ENCODE measurements at regions not wholly inside any gene's neighbourhood (a gene's known extent, or its start where the extent isn't known, plus 50 kb on each side); places are given as distances from the start of the nearest gene placed in this dataset.

DNA sequence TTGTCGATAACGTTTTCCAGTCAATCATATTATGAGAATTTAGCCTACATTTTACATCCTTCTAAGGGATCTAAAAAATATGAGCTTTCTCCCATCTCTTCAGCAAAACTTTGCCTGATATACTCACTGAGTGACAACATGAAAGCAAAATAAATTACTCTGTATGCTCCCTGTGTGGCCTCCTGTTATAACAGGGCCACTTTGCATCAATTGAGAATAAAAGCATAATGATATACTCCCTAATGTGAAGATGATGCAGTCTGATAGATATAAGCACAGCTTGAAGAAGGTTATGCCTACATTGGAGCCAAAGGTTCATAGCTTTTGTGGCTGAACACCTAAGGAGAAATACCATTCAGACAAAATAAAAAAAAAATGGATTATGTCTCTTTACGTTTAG, 561.3 kb upstream of the ZNF717 start:
- no peak for DNase-seq (ENCODE audit: low read depth)

DNA sequence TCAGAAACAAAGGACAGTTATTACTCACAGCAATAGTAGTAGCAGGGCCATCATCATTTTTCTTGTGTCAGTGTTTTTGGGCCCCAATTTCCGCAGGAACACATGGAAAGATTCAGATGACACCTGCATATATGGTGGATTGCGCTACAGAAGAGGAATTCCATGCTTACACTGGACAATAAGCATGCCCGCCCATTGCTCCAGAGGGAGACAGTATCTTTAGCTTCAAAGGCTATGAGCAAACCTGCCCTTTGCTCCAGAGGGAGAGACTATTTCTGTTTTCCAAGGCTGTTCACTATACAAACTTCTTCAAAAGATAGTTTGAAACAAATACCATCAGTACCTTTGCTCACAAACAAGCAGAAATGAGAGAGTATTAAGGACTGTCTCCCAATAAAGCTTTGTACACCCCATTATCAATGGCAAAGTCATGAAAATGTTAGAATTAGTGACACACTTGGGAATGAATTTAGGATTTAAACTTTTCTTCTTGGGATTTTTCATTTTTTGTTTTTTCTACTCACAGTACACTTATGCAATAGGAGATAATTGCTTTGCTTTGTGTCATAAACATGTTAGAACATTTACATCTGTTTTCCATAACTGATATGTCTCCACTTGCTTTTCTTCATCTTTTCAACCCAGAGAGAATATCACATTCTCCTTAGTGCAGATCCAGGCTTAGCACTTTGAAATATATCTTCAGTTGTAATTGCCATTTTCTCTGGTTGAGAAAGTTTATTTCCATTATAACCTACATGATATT, 564.5 kb upstream of the ZNF717 start:
- no peak for DNase-seq (ENCODE audit: low read depth)

DNA sequence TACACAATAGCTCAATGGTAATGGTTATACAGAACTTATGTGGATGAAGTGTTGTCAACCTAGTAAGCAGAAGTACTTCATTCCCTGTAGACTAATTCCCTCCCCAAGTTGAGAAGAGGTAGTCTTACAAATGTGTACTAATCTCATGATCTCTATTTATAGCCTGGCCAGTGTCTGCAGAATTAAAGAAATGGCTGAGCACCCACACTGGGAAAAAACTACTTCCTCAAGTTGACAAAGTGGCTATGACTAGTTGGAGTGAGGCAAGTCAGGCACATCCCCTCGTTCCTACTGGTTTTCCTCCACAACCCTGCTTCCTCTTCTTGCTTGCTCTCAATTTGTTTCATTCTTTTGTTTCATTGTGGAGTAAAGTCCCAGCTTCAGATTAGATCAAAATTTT, 566.7 kb upstream of the ZNF717 start:
- no peak for DNase-seq (ENCODE audit: low read depth)

DNA sequence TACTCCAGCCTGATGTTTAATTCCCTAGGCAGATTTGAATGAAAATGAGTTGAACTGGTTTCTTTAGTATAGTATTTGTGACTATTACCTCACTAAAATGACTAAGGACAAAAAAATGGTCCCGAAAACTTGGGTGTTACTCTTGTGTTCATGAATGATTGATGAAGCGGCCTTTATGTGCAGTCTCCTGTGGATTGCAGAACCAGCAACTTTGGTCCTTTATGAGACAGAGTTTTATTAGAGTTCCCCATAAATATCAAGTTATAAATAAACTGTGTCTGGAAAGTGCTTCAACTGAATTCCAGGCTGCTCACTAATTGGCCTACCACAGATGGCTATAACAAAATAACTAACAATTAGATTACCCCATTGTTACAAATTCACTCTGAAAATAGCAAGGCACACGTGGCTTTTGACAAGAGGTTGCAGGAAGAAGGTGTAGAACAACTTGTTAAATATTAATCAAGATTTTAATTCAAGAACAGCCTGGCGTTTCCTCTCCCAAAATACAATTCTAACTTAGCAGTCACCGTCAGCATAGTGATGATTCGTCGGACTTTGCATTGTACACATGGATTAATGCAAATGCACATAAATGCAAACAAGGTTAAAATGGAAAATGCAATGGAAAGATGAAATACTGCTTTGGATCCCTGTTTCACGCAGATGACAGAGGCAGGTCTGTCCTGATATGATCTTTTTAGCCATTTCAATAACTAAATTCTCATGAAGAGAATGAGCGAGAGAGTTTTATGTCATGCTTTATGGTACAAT, 567.3 kb upstream of the ZNF717 start:
- DNase-seq (ENCODE audit: low read depth) = no peak

DNA sequence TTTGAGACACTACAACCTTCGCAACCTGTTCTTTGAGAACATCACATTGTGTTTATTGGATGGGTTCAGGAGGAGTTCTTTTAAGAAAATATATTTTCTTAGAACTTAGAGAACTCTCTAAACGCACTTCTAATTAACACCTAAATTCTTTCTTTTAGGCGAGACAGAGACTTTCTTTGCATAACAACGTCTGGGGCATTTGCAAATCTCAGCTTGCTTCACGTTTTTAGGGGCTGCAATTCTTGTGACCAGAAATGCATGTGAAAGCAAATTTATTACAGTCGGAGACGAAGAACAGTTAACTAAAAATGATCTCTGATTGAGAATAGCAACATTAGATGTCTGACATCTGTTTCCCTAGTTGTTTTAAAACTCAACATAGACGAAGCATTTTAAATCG, 568.3 kb upstream of the ZNF717 start:
- no peak for DNase-seq (ENCODE audit: low read depth)

DNA sequence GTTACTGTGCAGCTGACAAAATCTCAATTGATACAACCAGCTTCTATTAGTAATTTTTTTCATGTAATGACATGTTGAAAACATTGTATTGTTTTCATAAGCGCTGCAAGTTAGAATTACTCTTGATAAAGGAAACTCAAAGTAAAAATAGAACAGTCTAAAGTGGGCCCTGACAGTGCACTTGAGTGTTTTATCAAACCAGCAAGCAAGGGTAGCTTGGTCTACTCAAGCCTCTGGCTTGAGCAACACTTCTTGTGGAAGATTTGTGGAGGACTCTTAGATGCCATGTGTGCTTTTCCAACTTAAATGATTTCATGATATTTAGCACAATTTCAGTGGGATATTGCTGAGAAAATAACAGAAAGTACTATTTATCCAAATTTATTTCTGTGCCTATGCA, 575.7 kb upstream of the ZNF717 start:
- no peak for DNase-seq (ENCODE audit: low read depth)

DNA sequence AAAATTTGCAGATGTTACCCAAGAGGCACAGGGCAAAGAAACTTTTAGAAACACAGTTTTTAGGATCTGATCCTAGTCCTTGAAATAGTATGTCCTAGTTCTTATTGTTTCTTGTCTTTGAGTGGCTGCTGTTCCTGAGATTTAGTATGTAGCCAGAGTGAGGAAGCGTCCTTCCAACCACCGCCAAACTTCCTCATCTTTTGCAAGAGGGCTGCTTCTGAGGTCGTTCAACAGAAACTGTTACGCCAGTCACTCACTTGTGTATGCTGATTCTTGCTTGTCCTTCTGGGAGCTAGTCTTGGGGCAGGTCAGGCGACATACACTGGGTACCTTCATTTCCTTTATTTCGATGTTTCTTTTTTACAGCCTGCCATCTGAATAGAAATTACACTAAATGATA, 577.3 kb upstream of the ZNF717 start:
- no peak for DNase-seq (ENCODE audit: low read depth)

DNA sequence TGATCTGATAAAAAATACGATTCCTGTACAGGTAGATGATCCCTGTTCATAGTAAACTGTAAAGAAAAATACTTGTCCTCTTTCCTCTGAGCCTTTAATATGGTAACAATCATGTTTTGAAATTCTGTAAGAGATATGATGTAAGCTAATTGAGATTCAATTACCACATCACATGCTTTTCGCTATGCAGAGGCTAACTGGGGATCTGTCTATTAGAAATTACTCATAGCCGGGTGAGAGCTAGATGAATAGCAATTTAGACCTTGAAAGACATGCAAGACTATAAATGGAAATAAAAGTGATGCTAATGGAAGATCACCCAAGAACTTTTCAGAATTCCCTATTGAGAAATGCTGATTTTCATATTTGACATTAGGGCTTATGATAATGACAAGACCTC, 579.9 kb upstream of the ZNF717 start:
- no peak for DNase-seq (ENCODE audit: low read depth)

DNA sequence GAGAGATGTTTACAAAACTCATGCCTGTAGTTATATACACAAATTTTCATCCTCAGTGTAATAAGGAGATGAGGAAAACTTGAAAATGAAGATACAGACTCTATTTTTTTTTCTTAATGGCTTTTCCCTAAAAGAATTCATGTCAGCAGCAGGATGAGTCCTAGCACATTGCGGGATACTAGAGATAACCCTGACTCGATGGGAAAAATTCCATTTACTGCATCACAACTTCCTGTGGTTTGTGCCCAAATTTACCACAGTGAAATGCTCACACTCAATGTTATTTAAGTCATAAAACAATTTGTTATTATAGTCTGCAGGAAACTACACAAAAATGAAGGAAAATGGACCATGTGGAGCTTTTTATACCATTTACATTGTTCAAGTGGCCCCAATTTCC, 581.9 kb upstream of the ZNF717 start:
- DNase-seq (ENCODE audit: low read depth) = peak; percentile 57

DNA sequence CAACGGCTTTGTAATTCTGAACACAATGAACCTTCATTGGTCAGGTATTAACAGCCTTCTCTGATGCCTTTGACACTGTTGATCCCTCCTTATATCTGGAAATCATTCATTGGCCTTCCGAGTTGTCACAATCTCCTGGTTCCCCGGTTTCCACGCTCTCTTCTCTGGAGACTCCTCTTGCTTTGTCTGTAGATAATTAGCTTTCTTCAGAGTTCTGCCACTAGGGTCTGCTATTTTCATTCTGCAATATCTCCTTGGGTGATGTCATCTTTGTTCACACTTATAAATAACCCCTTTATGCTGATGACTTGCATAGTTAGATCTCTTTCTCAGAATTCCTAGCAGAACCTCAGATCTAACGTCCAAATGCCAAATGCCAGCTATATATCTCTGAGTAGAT, 583.8 kb upstream of the ZNF717 start:
- DNase-seq (ENCODE audit: low read depth) = peak; percentile 20

DNA sequence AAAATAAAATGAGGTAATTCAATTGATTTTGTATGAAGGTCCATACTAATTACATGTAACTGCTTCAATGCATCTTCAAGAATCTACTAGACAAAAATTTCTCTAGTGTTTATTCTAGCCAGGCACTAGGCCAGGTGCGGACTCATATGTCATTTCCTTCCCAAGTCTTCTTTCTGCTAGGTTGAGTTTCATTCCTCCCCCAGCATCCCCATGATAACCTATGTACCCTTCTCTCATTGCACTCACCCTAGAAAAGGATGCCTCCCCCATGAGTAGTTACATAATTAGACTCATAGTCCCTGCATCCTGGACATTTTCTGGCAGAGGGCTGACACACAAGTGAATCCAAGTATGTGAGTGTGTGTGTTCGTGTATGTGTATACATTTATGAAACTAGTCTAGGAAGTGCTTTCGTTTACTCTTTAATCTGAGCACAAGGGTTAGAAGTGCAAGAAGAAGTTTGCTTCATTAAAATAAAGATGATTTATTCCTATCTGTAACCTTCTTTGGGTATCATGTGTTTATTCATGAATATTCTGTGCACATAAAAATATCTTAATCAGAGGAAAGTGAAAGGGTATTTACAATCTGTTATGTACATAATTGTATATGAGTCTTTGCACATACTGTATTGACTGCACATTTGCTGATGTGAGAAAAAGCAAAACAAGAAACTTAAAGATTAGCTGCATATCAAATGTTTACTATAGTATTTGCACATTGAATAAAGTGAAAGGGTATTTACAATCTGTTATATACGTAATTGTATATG, 585.6 kb upstream of the ZNF717 start:
- no peak for DNase-seq (ENCODE audit: low read depth)

DNA sequence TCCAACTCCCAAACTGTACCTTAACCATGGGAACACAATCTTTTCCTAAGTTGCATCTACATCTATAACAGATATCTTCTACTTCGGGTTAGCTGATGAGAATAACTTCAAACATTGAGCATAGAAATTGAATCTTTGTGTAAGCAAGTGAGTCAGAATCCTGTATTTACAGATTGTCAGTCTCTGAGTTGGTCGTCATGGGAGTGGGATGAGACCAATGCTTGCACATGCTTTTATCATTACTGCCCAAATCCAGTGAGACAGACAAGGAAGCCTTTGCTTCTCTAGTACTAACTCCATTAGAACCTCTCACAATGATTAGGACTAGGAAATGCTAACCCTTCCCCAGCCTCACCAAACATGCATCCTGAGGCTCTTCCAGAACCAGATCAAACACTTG, 587.1 kb upstream of the ZNF717 start:
- DNase-seq (ENCODE audit: low read depth) = no peak

DNA sequence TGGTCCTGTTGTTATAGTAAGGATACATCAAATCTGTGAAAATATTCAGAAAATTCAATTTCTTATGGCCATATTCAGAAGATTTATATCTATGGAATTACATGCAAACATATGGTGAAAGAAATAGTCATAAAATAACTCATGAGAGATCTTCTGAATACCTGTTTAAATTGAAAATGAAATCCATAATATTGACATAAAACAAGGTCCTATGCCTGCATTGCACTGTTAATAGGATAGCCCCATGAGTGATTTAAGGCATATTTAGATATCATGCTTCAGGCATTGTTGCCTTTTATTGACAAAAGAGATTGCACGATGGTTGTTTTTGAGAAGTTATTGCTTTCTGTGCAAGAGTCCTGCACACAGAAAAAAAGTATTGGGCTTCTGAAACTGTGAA, 591.7 kb upstream of the ZNF717 start:
- DNase-seq (ENCODE audit: low read depth) = no peak

DNA sequence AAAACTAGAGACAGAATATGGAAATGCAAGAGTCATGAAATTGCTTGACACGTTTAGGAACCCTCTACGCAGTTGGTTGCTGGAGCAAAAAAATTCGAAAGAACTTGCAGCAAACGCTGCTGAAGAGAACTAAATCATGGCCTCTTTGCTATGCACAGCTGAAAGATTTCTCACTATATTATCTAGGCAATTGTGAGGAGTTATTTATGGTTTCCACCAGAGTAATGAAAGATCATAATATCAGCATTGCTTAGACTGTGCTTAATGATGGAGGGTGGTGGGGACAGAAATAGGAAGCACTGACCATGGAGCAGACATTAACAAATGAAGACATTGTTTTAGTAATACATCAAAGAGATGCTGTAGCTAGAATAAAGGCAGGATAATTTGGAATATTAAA, 593.4 kb upstream of the ZNF717 start:
- DNase-seq (ENCODE audit: low read depth) = no peak

DNA sequence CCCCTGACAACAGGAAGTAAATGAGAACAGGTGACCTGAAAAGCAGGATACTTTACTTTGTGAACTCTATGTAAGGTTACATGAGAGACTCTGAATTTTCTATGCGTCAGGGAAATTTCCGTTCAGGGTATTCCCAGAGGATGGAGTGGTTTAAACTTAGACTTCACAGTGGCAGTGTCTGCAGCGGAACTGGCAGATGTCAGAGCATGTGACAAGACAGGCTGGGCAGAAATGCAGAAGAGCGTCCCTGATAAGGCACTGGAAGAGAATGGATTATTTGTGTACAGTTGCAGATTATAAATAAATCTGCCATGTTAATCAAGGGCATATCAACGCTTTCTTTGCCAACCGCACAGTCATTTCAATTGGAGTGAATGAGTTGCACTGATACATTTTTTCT, 598.4 kb upstream of the ZNF717 start:
- DNase-seq (ENCODE audit: low read depth) = no peak

DNA sequence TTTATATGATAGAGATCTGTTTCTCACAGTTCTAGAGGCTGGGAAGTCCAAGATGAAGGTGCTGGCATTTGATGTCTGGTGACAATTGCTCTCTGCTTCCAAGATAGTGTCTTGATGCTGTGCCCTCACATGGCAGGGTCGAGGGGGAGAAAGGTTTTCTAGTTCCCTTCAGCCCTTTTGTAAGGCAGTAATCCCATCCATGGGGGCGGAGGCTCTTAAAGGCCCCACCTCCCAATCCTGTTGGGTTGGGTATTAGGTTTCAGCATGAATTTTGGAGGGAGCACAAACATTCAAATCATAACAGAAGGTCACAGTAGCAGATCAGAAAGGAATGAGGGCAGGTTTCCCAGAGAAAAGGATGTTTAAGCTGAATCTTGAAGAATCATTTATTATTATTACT, 601.7 kb upstream of the ZNF717 start:
- DNase-seq (ENCODE audit: low read depth) = no peak

DNA sequence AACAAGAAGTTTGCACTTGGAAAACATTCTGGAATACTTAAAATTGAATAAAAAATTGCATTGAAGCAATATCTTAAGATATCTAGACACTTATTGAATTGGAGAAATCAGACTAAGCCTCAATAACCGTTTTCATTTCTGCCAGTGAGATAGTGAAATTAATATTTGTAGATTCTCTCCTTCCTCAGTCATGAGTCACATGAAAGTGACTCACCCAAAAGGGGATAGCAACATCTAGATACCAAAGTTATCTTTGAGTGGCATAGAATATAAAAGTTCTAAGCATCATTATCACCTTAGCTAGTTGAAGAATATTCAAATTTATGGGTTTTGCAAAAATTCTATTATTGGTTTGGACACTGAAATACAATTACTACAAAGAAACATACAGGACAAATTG, 614.8 kb upstream of the ZNF717 start:
- no peak for DNase-seq (ENCODE audit: low read depth)

DNA sequence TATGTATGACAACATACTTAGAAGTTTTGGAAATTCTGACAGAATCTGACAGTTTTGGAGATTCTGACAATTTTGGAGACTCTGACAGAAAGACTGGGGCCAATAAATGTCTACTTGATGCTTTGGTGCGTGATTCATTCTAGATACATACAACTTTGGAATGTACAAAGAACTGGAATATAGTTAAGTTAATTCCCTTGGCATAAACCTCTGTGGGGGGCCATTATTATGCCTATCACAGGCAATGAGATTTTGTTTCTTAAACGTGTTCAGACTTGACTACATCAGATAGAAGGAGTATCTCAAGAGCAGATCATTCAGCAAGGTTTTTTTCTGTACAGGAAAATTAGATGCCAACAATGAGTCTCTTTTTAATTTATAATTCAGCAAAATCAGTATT, 617.6 kb upstream of the ZNF717 start:
- no peak for DNase-seq (ENCODE audit: low read depth)

DNA sequence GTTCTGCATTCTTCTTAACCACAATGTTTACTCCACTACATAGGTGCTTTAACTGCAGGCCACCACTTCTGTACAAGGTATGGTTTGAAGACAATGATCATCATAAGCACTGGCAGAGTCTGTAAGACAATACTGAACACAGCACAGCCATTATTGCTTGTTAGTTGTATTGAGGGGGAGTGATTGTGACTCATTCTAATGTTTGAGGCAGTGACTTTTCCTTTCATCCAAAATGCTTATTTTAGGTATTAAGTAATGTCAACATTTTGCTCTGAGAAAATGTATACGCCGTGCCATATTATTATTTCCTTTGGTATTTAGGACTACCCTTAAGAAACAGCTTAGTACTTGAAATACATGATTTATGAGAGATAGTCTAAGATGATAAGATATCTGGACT, 618.2 kb upstream of the ZNF717 start:
- no peak for DNase-seq (ENCODE audit: low read depth)

DNA sequence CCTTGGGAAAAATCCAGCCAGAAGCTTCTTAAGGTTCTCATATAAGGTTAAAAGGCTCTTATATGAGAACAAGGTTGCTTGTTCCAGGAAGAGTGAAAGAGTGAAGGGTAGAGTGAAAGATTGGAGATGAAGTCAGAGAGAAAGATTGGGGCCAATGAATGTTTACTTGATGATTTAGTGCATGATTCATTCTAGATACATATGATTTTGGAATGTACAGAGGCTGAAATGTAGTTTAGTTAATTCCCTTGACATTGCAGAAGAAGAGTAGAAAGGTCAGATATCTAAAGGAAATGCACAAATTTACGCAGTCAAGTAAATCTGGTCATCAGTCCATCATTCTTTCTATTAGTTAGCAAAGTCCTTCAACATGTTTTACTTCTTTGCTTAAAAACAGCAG, 619.8 kb upstream of the ZNF717 start:
- DNase-seq (ENCODE audit: low read depth) = peak; percentile 55

DNA sequence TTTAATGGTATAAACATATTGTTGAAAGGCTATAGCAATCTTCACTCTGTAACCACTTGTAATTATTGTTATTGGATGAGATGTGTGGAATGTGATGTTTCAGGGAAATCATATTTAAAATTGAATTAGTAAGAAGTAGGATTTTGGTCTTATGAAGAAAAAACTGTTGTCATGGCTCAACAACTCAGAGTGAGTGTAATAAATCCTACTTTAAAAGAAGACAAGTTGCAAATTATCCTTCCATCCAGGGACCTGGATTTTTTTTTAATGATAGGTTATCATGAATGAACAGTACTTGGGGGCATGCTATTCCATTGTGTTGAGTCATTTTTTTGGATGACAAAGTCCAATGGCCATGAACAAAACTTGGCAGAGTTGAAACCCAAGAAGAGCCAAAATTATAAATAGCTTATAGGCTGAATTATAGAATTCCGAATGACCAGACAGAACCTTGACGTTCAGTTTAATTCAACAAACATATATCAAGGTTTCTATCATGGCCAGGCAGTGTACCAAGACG, 625.5 kb upstream of the ZNF717 start:
- DNase-seq (ENCODE audit: low read depth) = no peak

DNA sequence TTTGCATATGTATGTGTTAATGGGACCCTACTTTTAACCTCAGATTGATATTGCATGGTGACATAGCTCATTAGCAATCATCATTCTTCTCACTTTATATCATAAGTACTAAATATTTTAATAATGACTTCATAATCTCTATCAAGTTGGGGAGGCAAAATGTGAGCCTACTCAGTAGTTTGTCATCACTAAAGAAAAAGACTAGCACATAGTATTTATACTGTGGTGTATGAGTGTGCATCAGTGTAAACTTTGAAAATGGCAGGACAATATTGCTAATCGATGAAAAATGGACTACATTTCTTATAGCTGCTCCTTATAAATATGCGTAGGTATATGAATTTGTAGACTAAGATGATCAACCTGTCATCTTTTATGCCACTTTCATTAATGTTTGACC, 624.5 kb upstream of the ROBO2 start:
- no peak for DNase-seq (ENCODE audit: low read depth)

Data from HS-5 (cell line).